Right lobe of liver (tissue), 6 donors: ENCODE measurements at regions not wholly inside any gene's neighbourhood (a gene's known extent, or its start where the extent isn't known, plus 50 kb on each side); places are given as distances from the start of the nearest gene placed in this dataset.
"Not testable (repeated sequence)": the region's sequence is repeated elsewhere in the genome, so short reads cannot be mapped to it uniquely, and the experiment has no call there.

Experiments used
- ATAC-seq, 4 donors: fragments of 200-7000 bp; cut with Tn5 transposase; one replicate each; pipeline ENCODE4 v1.9.1; 2020; ENCODE audit warnings: mild to moderate bottlenecking in 4 of 4, moderate library complexity in 4 of 4
- DNase-seq, 3 donors: peaks; one replicate each; pipeline ENCODE4 v3.0.0-alpha.2; 2020
- H3K27ac ChIP-seq, 3 donors: fragments of 200-600 bp; one replicate each; pipeline ENCODE4 v1.8.0; 2022
- H3K27me3 ChIP-seq, 2 donors: fragments of 200-600 bp; one replicate each; pipeline ENCODE4 v1.8.0; 2022
- H3K36me3 ChIP-seq, 4 donors: fragments of 200-600 bp; sonication (generic) in 1 of 4; one replicate each; pipeline versions ENCODE4 v1.5.1 to v1.8.0; 2017 to 2022; ENCODE audit warnings: control low read depth in 1 of 4
- H3K4me1 ChIP-seq, 4 donors: fragments of 200-600 bp; sonication (generic) in 1 of 4; one replicate each; pipeline versions ENCODE4 v1.5.1 to v1.8.0; 2017 to 2022; ENCODE audit warnings: control low read depth in 1 of 4
- H3K4me3 ChIP-seq, 3 donors: fragments of 200-600 bp; one replicate each; pipeline ENCODE4 v1.8.0; 2022
- H3K9me3 ChIP-seq, 4 donors: fragments of 200-600 bp; sonication (generic) in 1 of 4; one replicate each; pipeline versions ENCODE4 v1.5.1 to v1.8.0; 2017 to 2022; ENCODE audit warnings: control low read depth in 1 of 4
- CTCF ChIP-seq, 4 donors: fragments of 200-600 bp in 3 of 4; fragments of 450-650 bp in 1 of 4; IDR thresholded peaks; one replicate each; pipeline versions ENCODE4 v1.5.1 to v1.8.0; 2016 to 2022; ENCODE audit warnings: antibody characterized with exemption in 4 of 4, mild to moderate bottlenecking in 2 of 4
- POLR2A ChIP-seq: fragments of 450-650 bp; IDR thresholded peaks from one replicate; pipeline ENCODE4 v1.6.1; 2017; ENCODE audit warnings: antibody characterized with exemption, mild to moderate bottlenecking
- WGBS: methylation state at CpG from one replicate; pipeline ENCODE4 v1.1.6; 2018; ENCODE audit warnings: low coverage, low lambda C conversion rate; ENCODE audit not compliant: insufficient coverage; ENCODE audit errors: missing lambda C conversion rate; 5-methylcytosine and 5-hydroxymethylcytosine counted together
- intact Hi-C, 2 donors: fragments of 100-400 bp; cut with DNase I; formaldehyde crosslinking; loops; one replicate each; pipeline versions ENCODE4 v1.11.2 to v1.14.1; 2022
- donor health status: DM: no; HTN: yes; CAD: no.
- donor health status: DM: no; HTN: no; CAD: no.
- donor health status: DM: no; HTN: no; CAD: no.
- donor health status: DM: no; HTN: yes; CAD: no.
- donor health status: DM: no; HTN: yes; CAD: no.

- H3K27me3 ChIP-seq = no peaks in the 10 kb centered on the region
- ATAC-seq = peak in 1 of 4 donors; percentile 8
Measured at GRCh38 chr6:44000164-44000842, 126.9 kb downstream of the MRPL14 start.

GRCh38 chr6:43999628-44000027 lies 127.6 kb downstream of the MRPL14 start:
- H3K9me3 ChIP-seq = no peaks in the 10 kb centered on the region
- H3K36me3 ChIP-seq = no peaks in the 10 kb centered on the region
- WGBS = 83% methylated on average over 3 of the region's 4 CpGs
- DNase-seq = no peak
- H3K27ac ChIP-seq = no peak overlapping the region
- intact Hi-C loops = no loop called here
- H3K4me1 ChIP-seq = peaks cover 0 to 3% (median 0%) of the 10 kb centered on the region in 4 donors
- TF ChIP-seq POLR2A (no peak), CTCF (IDR thresholded peaks at IDR 0.05) (no peak)
- H3K27me3 ChIP-seq = no peaks in the 10 kb centered on the region
- H3K4me3 ChIP-seq = no peak overlapping the region
- no peak for ATAC-seq

More at GRCh38 chr6:44000164-44000842, 126.9 kb downstream of the MRPL14 start:
- Histone ChIP-seq H3K9me3 (no peaks in the 10 kb centered on the region), H3K4me1 (peaks cover 0 to 3% (median 0%) of the 10 kb centered on the region in 4 donors), H3K4me3 (no peak overlapping the region), H3K27ac (no peak overlapping the region), H3K36me3 (no peaks in the 10 kb centered on the region)
- peak in 1 of 3 donors; percentile 47 for DNase-seq
- TF ChIP-seq POLR2A = no peak
- intact Hi-C loops = no loop called here
- WGBS = 90% methylated on average over 3 of the region's 14 CpGs

GRCh38 chr6:43998592-43999243 lies 128.5 kb downstream of the MRPL14 start:
- intact Hi-C loops, DNase-seq, ATAC-seq, H3K27ac ChIP-seq, H3K9me3 ChIP-seq, H3K4me1 ChIP-seq, H3K27me3 ChIP-seq, H3K4me3 ChIP-seq, H3K36me3 ChIP-seq: not testable (repeated sequence)
- 82% methylated on average over 8 of the region's 24 CpGs for WGBS

GRCh38 chr6:43997990-43998585 lies 129.2 kb downstream of the MRPL14 start:
- H3K9me3 ChIP-seq, intact Hi-C loops, H3K27ac ChIP-seq, H3K27me3 ChIP-seq, H3K4me3 ChIP-seq, H3K4me1 ChIP-seq, H3K36me3 ChIP-seq, ATAC-seq: not testable (repeated sequence)
- peak in 1 of 3 donors; percentile 49 for DNase-seq
- WGBS = no CpG with 5 or more reads among the region's 35 CpGs

GRCh38 chr6:43997345-43997677 lies 129.9 kb downstream of the MRPL14 start:
- WGBS = no CpG with 5 or more reads among the region's 1 CpG
- Histone ChIP-seq H3K9me3 (no peaks in the 10 kb centered on the region), H3K4me1 (peaks cover 0 to 9% (median 4%) of the 10 kb centered on the region in 4 donors), H3K36me3 (no peaks in the 10 kb centered on the region), H3K27ac (no peak overlapping the region), H3K4me3 (no peak overlapping the region), H3K27me3 (no peaks in the 10 kb centered on the region)
- TF ChIP-seq POLR2A = no peak
- no peak for TF ChIP-seq CTCF (IDR thresholded peaks at IDR 0.05)
- no peak for ATAC-seq
- intact Hi-C loops = no loop called here
- no peak for DNase-seq
